ENCODE measurements at regions not wholly inside any gene's neighbourhood (a gene's known extent, or its start where the extent isn't known, plus 50 kb on each side); places are given as distances from the start of the nearest gene placed in this dataset.

DNA sequence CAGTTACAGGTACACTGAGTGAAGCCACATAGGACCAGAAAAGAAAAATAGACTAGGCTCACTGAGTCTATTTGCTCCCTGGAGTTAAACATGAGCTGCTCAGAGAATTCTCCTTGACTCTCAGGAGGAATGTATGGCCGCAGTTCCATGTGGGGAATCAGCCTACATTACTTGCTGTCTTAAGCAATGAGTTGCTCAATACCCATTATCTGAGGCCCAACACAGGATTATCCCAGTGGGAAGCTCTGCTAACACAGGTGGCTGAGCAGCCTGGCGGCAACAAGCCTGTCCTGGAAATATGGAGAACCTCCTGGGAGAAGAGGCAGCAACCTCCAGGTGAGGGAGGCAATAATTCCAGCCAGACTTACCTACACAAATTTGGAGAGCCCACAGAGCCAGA, 177.5 kb upstream of the NREP start:
- TF ChIP-seq, protein P1, sequence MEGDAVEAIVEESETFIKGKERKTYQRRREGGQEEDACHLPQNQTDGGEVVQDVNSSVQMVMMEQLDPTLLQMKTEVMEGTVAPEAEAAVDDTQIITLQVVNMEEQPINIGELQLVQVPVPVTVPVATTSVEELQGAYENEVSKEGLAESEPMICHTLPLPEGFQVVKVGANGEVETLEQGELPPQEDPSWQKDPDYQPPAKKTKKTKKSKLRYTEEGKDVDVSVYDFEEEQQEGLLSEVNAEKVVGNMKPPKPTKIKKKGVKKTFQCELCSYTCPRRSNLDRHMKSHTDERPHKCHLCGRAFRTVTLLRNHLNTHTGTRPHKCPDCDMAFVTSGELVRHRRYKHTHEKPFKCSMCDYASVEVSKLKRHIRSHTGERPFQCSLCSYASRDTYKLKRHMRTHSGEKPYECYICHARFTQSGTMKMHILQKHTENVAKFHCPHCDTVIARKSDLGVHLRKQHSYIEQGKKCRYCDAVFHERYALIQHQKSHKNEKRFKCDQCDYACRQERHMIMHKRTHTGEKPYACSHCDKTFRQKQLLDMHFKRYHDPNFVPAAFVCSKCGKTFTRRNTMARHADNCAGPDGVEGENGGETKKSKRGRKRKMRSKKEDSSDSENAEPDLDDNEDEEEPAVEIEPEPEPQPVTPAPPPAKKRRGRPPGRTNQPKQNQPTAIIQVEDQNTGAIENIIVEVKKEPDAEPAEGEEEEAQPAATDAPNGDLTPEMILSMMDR (conservative IDR thresholded peaks at IDR 0.05; ENCODE audit: low read depth, low read length), result no peak
- TF ChIP-seq BHLHE40 (IDR thresholded peaks at IDR 0.05; ENCODE audit: low read depth, low read length), result no peak
- TF ChIP-seq POLR2A (IDR thresholded peaks at IDR 0.05; ENCODE audit: low read depth, low read length), result no peak
- TF ChIP-seq SMC3 (IDR thresholded peaks at IDR 0.05; ENCODE audit: low read depth, low read length), result no peak
- TF ChIP-seq, protein P2, sequence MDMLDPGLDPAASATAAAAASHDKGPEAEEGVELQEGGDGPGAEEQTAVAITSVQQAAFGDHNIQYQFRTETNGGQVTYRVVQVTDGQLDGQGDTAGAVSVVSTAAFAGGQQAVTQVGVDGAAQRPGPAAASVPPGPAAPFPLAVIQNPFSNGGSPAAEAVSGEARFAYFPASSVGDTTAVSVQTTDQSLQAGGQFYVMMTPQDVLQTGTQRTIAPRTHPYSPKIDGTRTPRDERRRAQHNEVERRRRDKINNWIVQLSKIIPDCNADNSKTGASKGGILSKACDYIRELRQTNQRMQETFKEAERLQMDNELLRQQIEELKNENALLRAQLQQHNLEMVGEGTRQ (IDR thresholded peaks at IDR 0.05; ENCODE audit: low read depth, low read length), result no peak
- TF ChIP-seq, protein P3, sequence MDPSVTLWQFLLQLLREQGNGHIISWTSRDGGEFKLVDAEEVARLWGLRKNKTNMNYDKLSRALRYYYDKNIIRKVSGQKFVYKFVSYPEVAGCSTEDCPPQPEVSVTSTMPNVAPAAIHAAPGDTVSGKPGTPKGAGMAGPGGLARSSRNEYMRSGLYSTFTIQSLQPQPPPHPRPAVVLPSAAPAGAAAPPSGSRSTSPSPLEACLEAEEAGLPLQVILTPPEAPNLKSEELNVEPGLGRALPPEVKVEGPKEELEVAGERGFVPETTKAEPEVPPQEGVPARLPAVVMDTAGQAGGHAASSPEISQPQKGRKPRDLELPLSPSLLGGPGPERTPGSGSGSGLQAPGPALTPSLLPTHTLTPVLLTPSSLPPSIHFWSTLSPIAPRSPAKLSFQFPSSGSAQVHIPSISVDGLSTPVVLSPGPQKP (IDR thresholded peaks at IDR 0.05; ENCODE audit: borderline replicate concordance, low read depth, low read length), result no peak
- TF ChIP-seq FOS (IDR thresholded peaks at IDR 0.05; ENCODE audit: low read depth, low read length), result no peak
- TF ChIP-seq RFX5 (IDR thresholded peaks at IDR 0.05; ENCODE audit: low read depth, low read length), result no peak
- TF ChIP-seq CHD1 (IDR thresholded peaks at IDR 0.05; ENCODE audit: low read depth, low read length), result no peak
- TF ChIP-seq RCOR1 (IDR thresholded peaks at IDR 0.05; ENCODE audit: insufficient replicate concordance, low read length), result no peak
- TF ChIP-seq MAFK (IDR thresholded peaks at IDR 0.05; ENCODE audit: low read depth, low read length), result no peak
- TF ChIP-seq RAD21 (IDR thresholded peaks at IDR 0.05; ENCODE audit: low read length), result no peak
